Neural cell (in vitro differentiated cells): ENCODE measurements at regions not wholly inside any gene's neighbourhood (a gene's known extent, or its start where the extent isn't known, plus 50 kb on each side); places are given as distances from the start of the nearest gene placed in this dataset.

Source experiments
- H2AFZ ChIP-seq: fragments of 200-600, 300-800 bp; sonication (generic), shearing (Covaris generic); 2 replicates; pipeline ENCODE4 v1.6.0; 2014; ENCODE audit warnings: low read depth, mild to moderate bottlenecking, antibody characterized with exemption, low read length, moderate library complexity
- H3F3A ChIP-seq: fragments of 200-600 bp; shearing (Covaris generic); 2 replicates; pipeline ENCODE4 v1.6.1; 2016; ENCODE audit warnings: mild to moderate bottlenecking, moderate library complexity, mixed read lengths, antibody characterized with exemption, low read length; ENCODE audit not compliant: insufficient read depth, poor library complexity, severe bottlenecking
- H3K27ac ChIP-seq: fragments of 200-600, 300-800 bp; sonication (generic), shearing (Covaris generic); 2 replicates; pipeline ENCODE4 v1.5.1; 2014; ENCODE audit warnings: mild to moderate bottlenecking, low read length, moderate library complexity
- H3K27me3 ChIP-seq: fragments of 300-800, 200-600 bp; sonication (generic), shearing (Covaris generic); 2 replicates; pipeline ENCODE4 v1.6.0; 2014; ENCODE audit warnings: mild to moderate bottlenecking, low read depth, low read length, moderate library complexity; ENCODE audit not compliant: insufficient read depth
- H3K36me3 ChIP-seq: fragments of 300-800, 200-600 bp; sonication (generic), shearing (Covaris generic); 2 replicates; pipeline ENCODE4 v1.5.1; 2014; ENCODE audit warnings: mild to moderate bottlenecking, antibody characterized with exemption, low read length, moderate library complexity; ENCODE audit not compliant: insufficient read depth
- H3K4me2 ChIP-seq: fragments of 300-800, 200-600 bp; sonication (generic), shearing (Covaris generic); 2 replicates; pipeline ENCODE4 v1.6.0; 2014; ENCODE audit warnings: mild to moderate bottlenecking, low read length
- H3K4me3 ChIP-seq: fragments of 300-800, 200-600 bp; sonication (generic), shearing (Covaris generic); 2 replicates; pipeline ENCODE4 v1.5.1; 2014; ENCODE audit warnings: mild to moderate bottlenecking, low read length, moderate library complexity
- H3K79me2 ChIP-seq: fragments of 200-600 bp; shearing (Covaris generic); replicated peaks from 2 replicates; pipeline ENCODE4 v1.6.0; 2014; ENCODE audit warnings: mild to moderate bottlenecking, low read length, moderate library complexity; ENCODE audit not compliant: insufficient read depth
- H3K9ac ChIP-seq: fragments of 300-800, 200-600 bp; sonication (generic), shearing (Covaris generic); 2 replicates; pipeline ENCODE4 v1.6.1; 2016; ENCODE audit warnings: mild to moderate bottlenecking, low read length, mixed read lengths
- H3K9me2 ChIP-seq: fragments of 200-600 bp; shearing (Covaris generic); 2 replicates; pipeline ENCODE4 v1.6.1; 2016; ENCODE audit warnings: mild to moderate bottlenecking, low read length, mixed read lengths; ENCODE audit not compliant: insufficient read depth
- H3K9me3 ChIP-seq: fragments of 200-600, 300-800 bp; sonication (generic), shearing (Covaris generic); 2 replicates; pipeline ENCODE4 v1.6.1; 2016; ENCODE audit warnings: mild to moderate bottlenecking, mixed run types, low read length, moderate library complexity, mixed read lengths
- H4K20me1 ChIP-seq: fragments of 200-600 bp; shearing (Covaris generic); 2 replicates; pipeline ENCODE4 v1.6.1; 2016; ENCODE audit warnings: mild to moderate bottlenecking, mixed run types; ENCODE audit not compliant: insufficient read depth
- EP300 ChIP-seq: fragments of 450-650 bp; conservative IDR thresholded peaks from 2 replicates; pipeline ENCODE4 v1.6.1; 2014; ENCODE audit warnings: antibody characterized with exemption, mild to moderate bottlenecking, moderate library complexity; ENCODE audit not compliant: poor library complexity, severe bottlenecking
- EZH2 ChIP-seq: fragments of 200-600, 300-800 bp; shearing (Covaris generic), sonication (generic); IDR thresholded peaks from 2 replicates; pipeline ENCODE4 v1.6.1; 2014; ENCODE audit warnings: antibody characterized with exemption, low read length, borderline replicate concordance, mild to moderate bottlenecking; ENCODE audit not compliant: insufficient read depth, poor library complexity, severe bottlenecking
- MXI1 ChIP-seq: fragments of 450-650 bp; conservative IDR thresholded peaks from 2 replicates; pipeline ENCODE4 v1.6.1; 2014; ENCODE audit warnings: antibody characterized with exemption, mild to moderate bottlenecking; ENCODE audit not compliant: poor library complexity, severe bottlenecking
- POLR2AphosphoS5 ChIP-seq: IDR thresholded peaks from 2 replicates; pipeline ENCODE4 v1.6.1; 2012
- RAD21 ChIP-seq: fragments of 450-650 bp; conservative IDR thresholded peaks from 2 replicates; pipeline ENCODE4 v1.6.1; 2014; ENCODE audit warnings: antibody characterized with exemption, mild to moderate bottlenecking, moderate library complexity
- SMC3 ChIP-seq: fragments of 450-650 bp; conservative IDR thresholded peaks from 2 replicates; pipeline ENCODE4 v1.6.1; 2014; ENCODE audit warnings: antibody characterized with exemption, mild to moderate bottlenecking, moderate library complexity; ENCODE audit not compliant: poor library complexity
- TAF1 ChIP-seq: IDR thresholded peaks from 2 replicates; pipeline ENCODE4 v1.6.1; 2012; ENCODE audit warnings: low read depth
- TF ChIP-seq, protein P1 (sequence below): fragments of 450-650 bp; IDR thresholded peaks from 2 replicates; pipeline ENCODE4 v1.5.1; 2014; ENCODE audit warnings: antibody characterized with exemption, mild to moderate bottlenecking, moderate library complexity; ENCODE audit not compliant: poor library complexity, severe bottlenecking
- TF ChIP-seq, protein P2 (sequence below): IDR thresholded peaks from 2 replicates; pipeline ENCODE4 v1.6.1; 2012; ENCODE audit warnings: borderline replicate concordance

DNA sequence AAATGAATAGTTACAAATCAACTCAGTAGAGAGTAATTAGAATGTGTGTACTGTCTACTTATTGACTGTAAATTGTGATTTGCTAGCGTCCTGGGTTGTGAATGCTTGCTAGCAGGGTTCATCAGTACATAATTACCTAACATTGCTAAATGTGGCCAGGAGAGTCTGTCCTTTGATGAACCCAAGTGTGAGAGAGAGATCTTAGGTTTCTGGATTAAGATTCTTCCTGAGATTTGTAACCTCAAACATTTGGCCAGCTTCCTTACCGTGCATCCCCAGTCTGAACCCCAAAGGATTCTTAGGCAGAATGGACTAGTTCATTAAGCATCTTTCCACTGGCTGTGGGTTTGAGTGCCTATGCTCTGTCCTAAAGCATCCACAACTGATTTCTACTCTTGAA is 84.0 kb upstream of the ITPRID2 start:
- H3K27me3 ChIP-seq = no peaks in the 10 kb centered on the region
- H3K4me3 ChIP-seq = no peak overlapping the region
- H3K36me3 ChIP-seq = no peaks in the 10 kb centered on the region
- no peaks in the 10 kb centered on the region for H4K20me1 ChIP-seq
- TF ChIP-seq, protein P1, sequence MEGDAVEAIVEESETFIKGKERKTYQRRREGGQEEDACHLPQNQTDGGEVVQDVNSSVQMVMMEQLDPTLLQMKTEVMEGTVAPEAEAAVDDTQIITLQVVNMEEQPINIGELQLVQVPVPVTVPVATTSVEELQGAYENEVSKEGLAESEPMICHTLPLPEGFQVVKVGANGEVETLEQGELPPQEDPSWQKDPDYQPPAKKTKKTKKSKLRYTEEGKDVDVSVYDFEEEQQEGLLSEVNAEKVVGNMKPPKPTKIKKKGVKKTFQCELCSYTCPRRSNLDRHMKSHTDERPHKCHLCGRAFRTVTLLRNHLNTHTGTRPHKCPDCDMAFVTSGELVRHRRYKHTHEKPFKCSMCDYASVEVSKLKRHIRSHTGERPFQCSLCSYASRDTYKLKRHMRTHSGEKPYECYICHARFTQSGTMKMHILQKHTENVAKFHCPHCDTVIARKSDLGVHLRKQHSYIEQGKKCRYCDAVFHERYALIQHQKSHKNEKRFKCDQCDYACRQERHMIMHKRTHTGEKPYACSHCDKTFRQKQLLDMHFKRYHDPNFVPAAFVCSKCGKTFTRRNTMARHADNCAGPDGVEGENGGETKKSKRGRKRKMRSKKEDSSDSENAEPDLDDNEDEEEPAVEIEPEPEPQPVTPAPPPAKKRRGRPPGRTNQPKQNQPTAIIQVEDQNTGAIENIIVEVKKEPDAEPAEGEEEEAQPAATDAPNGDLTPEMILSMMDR = no peak
- TF ChIP-seq EP300 = no peak
- TF ChIP-seq TAF1 = no peak
- TF ChIP-seq MXI1 = no peak
- no peak for TF ChIP-seq SMC3
- no peak for TF ChIP-seq RAD21
- TF ChIP-seq, protein P2, sequence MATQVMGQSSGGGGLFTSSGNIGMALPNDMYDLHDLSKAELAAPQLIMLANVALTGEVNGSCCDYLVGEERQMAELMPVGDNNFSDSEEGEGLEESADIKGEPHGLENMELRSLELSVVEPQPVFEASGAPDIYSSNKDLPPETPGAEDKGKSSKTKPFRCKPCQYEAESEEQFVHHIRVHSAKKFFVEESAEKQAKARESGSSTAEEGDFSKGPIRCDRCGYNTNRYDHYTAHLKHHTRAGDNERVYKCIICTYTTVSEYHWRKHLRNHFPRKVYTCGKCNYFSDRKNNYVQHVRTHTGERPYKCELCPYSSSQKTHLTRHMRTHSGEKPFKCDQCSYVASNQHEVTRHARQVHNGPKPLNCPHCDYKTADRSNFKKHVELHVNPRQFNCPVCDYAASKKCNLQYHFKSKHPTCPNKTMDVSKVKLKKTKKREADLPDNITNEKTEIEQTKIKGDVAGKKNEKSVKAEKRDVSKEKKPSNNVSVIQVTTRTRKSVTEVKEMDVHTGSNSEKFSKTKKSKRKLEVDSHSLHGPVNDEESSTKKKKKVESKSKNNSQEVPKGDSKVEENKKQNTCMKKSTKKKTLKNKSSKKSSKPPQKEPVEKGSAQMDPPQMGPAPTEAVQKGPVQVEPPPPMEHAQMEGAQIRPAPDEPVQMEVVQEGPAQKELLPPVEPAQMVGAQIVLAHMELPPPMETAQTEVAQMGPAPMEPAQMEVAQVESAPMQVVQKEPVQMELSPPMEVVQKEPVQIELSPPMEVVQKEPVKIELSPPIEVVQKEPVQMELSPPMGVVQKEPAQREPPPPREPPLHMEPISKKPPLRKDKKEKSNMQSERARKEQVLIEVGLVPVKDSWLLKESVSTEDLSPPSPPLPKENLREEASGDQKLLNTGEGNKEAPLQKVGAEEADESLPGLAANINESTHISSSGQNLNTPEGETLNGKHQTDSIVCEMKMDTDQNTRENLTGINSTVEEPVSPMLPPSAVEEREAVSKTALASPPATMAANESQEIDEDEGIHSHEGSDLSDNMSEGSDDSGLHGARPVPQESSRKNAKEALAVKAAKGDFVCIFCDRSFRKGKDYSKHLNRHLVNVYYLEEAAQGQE = no peak
- TF ChIP-seq EZH2 = no peak
- no peak for TF ChIP-seq POLR2AphosphoS5
- H3K79me2 ChIP-seq = no peaks in the 10 kb centered on the region
- no peak overlapping the region for H3K9ac ChIP-seq
- no peaks in the 10 kb centered on the region for H3K9me2 ChIP-seq
- no peak overlapping the region for H3K27ac ChIP-seq
- no peaks in the 10 kb centered on the region for H3K9me3 ChIP-seq
- no peak overlapping the region for H3K4me2 ChIP-seq
- H2AFZ ChIP-seq = no peak overlapping the region
- no peaks in the 10 kb centered on the region for H3F3A ChIP-seq

DNA sequence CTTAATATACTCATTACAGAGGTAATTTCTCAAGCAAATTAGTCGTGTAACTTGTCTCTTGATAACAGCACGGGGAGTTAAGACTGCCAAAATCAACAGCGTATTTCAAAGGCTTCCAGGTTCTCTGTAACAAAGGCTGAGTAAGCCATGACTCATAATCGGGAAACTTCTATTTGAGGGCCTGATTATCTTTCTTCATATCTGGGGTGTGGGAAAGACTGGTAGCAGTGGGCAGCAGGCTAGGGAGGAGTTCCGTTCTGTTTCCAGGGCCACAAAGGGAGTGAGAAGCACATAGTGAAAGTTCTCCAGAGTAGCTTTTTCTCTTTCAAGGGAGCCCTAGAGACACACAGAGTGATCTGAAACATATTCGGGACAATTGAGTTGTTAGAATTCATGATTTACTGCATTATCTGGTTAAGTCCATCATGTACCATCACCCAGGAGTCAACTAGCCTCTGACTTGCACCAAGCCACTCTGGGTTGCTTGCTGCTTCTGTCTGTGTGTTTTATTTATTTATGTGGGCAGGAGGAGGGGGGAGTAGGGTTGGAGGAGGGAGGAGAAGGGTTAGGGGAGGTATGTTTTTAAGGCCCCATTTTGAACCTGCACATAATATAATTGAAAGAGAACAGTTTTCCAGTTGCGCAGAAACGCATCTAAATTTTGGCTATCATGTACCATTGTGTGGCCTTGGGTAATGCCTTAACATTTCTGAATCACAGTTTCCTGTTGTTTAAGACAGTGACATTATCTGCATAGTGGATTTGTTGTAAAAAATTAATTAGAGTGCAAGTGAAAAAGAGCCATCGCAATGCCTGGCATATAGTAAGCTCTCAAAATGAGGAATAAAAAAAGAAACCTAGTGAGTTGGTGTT is 80.5 kb upstream of the ITPRID2 start:
- TF ChIP-seq SMC3 (no peak), EZH2 (no peak), POLR2AphosphoS5 (no peak), TAF1 (no peak), RAD21 (no peak), EP300 (no peak), MXI1 (no peak)
- TF ChIP-seq, protein P2 = no peak
- TF ChIP-seq, protein P1 = no peak
- Histone ChIP-seq H3K36me3 (no peaks in the 10 kb centered on the region), H3K9me3 (no peaks in the 10 kb centered on the region), H3K9ac (no peak overlapping the region), H3K27me3 (no peaks in the 10 kb centered on the region), H3F3A (no peaks in the 10 kb centered on the region), H4K20me1 (no peaks in the 10 kb centered on the region), H3K9me2 (no peaks in the 10 kb centered on the region), H3K27ac (no peak overlapping the region), H3K79me2 (no peaks in the 10 kb centered on the region), H2AFZ (no peak overlapping the region), H3K4me2 (no peak overlapping the region), H3K4me3 (no peak overlapping the region)
